ENCODE measurements at regions not wholly inside any gene's neighbourhood (a gene's known extent, or its start where the extent isn't known, plus 50 kb on each side); places are given as distances from the start of the nearest gene placed in this dataset.
A peak's percentile ranks its signal among the peaks of the same experiment; 100 is the strongest.
"Not testable (repeated sequence)": the region's sequence is repeated elsewhere in the genome, so short reads cannot be mapped to it uniquely, and the experiment has no call there.

- in situ Hi-C loops (cut with MboI; ENCODE audit: low pct_unique_long_range_greater_than_20kb, low sequenced_read_pairs), result no loop called here
- no peak for DNase-seq
These were observed 88.6 kb upstream of the XYLT1 start for GRCh38 chr16:17559394-17559793.

DNA sequence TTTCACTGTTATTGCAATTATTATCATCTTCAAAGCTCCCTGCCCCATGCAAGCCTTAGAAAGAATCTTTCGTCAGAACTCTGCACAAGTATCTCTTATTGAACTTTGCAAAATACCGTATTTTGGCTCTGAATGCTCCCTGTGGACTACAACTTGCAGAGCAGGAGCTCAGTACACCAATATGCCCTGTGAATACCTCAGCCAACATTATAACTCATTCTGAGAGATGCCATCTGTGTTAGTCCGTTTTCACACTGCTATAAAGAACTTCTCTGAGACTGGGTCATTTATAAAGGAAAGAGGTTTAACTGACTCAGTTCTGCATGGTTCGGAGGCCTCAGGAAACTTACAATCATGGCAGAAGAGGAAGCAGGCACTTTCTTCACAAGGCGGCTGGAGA, 87.2 kb upstream of the XYLT1 start:
- in situ Hi-C loops (cut with MboI; ENCODE audit: low pct_unique_long_range_greater_than_20kb, low sequenced_read_pairs), result no loop called here
- no peak for DNase-seq

GRCh38 chr16:17557480-17557879, 86.7 kb upstream of the XYLT1 start:
- DNase-seq, result no peak
- in situ Hi-C loops (cut with MboI; ENCODE audit: low pct_unique_long_range_greater_than_20kb, low sequenced_read_pairs), result no loop called here

DNA sequence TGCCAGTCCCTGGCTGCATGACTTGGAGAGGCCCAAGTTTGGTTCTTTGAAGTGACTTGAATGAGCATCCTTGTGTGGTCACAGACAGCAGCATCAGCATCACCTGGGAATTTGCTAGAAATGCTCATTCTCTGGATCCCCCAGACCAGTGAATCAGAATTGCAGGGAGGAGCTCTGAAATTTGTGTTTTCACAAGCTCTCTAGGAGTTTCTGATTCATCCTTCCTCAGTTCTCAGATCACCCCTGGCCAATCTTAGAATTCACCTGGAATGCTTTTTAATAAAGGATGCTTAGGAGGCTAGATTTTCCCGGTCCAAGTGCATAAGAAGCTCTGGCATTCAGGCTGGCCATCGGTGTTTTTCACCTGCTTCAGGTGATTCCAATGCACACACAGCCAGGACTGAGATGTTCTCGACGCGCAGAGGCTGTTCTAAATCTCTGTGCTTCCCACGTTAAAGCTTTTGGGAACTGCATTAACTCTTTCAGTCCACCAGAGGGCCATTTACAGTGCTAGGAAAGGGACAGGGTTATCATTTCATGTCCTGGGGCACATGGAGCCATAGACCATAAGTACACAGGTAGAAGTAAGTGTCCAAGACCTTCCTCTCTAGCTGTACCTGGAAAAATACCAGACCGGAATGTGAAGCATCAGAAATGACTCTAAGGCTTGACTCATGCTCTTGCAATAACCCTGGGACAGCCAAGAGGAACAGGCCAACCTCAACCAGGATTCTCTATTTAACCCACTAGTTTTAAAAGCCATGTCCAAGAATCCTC, 85.7 kb upstream of the XYLT1 start:
- peak; percentile 40 for DNase-seq
- in situ Hi-C loops (cut with MboI; ENCODE audit: low pct_unique_long_range_greater_than_20kb, low sequenced_read_pairs), result no loop called here

DNA sequence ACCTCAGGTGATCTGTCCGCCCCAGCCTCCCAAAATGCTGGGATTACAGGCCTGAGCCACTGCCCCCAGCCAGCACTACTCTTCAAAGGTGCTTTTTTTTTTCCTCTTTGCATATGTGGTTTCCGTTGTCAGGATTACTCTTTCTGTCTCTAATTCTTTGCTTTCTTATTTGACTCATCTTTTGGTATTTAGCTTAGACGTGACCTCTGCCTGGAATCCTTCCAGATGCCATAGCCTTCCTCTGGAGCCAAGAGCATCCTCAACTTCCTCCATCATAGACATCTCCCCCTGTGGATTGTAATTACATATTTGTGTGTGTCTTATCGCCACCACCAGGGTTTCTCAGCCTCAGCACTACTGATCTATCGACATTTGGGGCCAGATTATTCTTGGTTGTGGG, 84.4 kb upstream of the XYLT1 start:
- in situ Hi-C loops (cut with MboI; ENCODE audit: low pct_unique_long_range_greater_than_20kb, low sequenced_read_pairs), result no loop called here
- DNase-seq, result no peak

DNA sequence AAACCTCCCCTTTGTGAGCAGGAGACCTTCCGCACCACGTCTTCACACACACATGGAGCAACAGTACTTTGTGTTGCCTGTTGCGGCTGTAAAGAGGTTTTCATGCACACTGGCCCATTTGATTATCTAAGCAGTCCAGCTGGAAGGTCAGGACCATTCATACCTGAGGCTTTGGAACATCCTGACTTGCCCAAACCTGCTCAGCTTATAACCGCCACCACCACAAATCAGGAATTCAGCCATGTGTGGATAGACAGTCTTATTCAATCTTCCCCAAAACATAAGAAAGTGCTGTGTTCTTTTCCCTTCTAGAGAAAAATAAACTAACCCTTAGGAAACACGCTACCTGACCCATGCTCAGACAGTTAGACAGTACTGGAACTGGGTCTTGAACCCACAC, 81.6 kb upstream of the XYLT1 start:
- in situ Hi-C loops (cut with MboI; ENCODE audit: low pct_unique_long_range_greater_than_20kb, low sequenced_read_pairs), result no loop called here
- no peak for DNase-seq

- DNase-seq; in situ Hi-C loops (cut with MboI; ENCODE audit: low pct_unique_long_range_greater_than_20kb, low sequenced_read_pairs): not testable (repeated sequence)
These were observed 80.9 kb upstream of the XYLT1 start for GRCh38 chr16:17551682-17552081.

- in situ Hi-C loops (cut with MboI; ENCODE audit: low pct_unique_long_range_greater_than_20kb, low sequenced_read_pairs), result loop anchor here (25.0 kb wide), 1 partner anchor 112 kb away; no protein-coding TSS in a partner anchor
- DNase-seq, result no peak
These were observed 78.1 kb upstream of the XYLT1 start for GRCh38 chr16:17548825-17549224.

GRCh38 chr16:17544785-17545184, 74.0 kb upstream of the XYLT1 start:
- in situ Hi-C loops (cut with MboI; ENCODE audit: low pct_unique_long_range_greater_than_20kb, low sequenced_read_pairs), result loop anchor here (25.0 kb wide), 1 partner anchor 107 kb away; no protein-coding TSS in a partner anchor
- DNase-seq, result peak; percentile 8

- no peak for DNase-seq
- in situ Hi-C loops (cut with MboI; ENCODE audit: low pct_unique_long_range_greater_than_20kb, low sequenced_read_pairs), result loop anchor here (25.0 kb wide), 1 partner anchor 107 kb away; no protein-coding TSS in a partner anchor
These were observed 73.5 kb upstream of the XYLT1 start for GRCh38 chr16:17544304-17544703.

DNA sequence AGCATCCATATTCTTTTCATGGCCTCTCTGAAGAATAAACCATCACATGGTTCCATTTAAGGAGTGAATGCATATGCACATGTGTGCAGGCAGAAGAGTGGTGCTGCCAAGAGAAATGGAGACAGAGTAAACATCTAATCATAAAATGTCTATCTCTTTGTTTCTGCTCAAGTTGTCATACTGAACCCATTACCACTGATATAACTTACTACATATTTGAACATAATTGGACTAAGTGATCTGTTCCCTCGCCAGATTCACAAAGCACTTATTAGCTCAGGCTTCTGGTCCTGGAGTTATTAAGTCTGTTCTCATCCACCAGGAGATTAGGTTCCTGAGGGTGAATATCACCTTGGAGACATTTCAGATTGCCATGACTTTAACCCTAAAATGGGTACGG, 72.3 kb upstream of the XYLT1 start:
- in situ Hi-C loops (cut with MboI; ENCODE audit: low pct_unique_long_range_greater_than_20kb, low sequenced_read_pairs), result loop anchor here (25.0 kb wide), 1 partner anchor 106 kb away; no protein-coding TSS in a partner anchor
- DNase-seq, result no peak

GRCh38 chr16:17541324-17541723, 70.6 kb upstream of the XYLT1 start:
- in situ Hi-C loops (cut with MboI; ENCODE audit: low pct_unique_long_range_greater_than_20kb, low sequenced_read_pairs), result loop anchor here (25.0 kb wide), 1 partner anchor 104 kb away; no protein-coding TSS in a partner anchor
- no peak for DNase-seq

DNA sequence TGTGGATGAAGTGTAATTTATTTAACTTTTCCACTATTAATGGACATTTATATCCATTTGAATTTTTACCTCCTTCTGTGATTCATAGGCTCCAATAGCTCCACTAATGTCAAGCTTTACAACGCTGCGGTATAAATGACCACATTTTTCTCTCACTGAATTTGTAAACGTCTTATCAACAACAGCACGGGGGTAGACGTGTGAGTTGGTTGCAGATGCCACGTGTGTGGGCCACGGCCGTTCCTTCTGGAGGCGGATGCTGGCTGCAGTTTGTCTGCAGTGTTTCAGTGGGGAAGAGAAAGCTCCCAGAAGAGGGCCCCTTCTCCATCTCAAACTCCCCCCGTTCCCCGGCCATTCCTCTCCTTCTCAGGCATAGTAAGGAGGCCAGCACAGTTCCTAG, 68.2 kb upstream of the XYLT1 start:
- no peak for DNase-seq
- in situ Hi-C loops (cut with MboI; ENCODE audit: low pct_unique_long_range_greater_than_20kb, low sequenced_read_pairs), result loop anchor here (25.0 kb wide), 1 partner anchor 102 kb away; no protein-coding TSS in a partner anchor

GRCh38 chr16:17532338-17532995, 61.7 kb upstream of the XYLT1 start:
- no peak for DNase-seq
- in situ Hi-C loops (cut with MboI; ENCODE audit: low pct_unique_long_range_greater_than_20kb, low sequenced_read_pairs), result loop anchor here (25.0 kb wide), 1 partner anchor 95 kb away; no protein-coding TSS in a partner anchor

GRCh38 chr16:17529982-17530760, 59.4 kb upstream of the XYLT1 start:
- in situ Hi-C loops (cut with MboI; ENCODE audit: low pct_unique_long_range_greater_than_20kb, low sequenced_read_pairs), result loop anchor here (25.0 kb wide), 1 partner anchor 93 kb away; no protein-coding TSS in a partner anchor
- DNase-seq, result no peak

DNA sequence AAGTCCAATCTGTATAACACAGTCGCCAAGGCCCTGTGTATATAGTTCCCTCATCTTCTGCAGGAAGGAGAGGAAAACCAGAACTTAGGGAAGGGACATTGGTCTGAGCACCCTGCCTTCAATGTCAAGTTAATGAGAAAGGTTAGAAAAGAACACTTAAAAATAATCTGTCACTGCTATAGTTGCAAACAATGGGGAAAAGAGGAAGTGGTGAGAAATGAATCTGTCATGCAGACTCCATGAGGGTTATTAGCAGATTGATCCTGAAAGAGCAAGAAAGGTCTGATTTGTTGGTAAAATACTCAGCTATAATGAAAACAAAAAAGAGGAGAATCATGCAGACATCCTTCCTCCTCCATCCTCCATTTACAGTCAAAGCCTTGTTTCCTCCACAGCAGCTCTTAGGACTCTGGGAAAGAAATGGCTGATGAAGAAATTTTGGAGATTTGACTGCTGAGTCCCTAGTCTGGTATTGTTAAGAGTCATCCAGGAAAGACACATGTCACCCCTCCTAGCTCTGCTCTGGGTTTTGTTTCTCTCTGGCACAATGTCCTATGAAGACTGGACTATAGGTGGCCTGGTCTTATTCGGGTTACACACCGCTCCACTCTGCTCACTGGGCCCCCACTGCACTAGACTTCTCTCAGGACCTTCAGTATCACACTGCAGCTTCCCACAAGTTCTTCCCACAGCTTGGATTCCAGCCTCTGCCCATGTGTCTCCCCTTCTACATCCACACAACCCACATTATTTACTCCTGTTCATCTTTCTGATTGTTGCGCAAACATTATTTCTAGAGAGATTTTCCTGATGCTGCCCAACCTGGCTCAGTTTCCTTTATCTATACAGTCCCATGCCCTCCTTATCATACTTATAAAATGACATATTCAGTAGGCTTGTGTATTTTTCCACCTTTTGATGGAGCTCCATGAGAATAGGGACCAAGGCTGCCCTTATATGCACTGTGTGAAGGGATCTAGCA, 56.5 kb upstream of the XYLT1 start:
- peak; percentile 45 for DNase-seq
- in situ Hi-C loops (cut with MboI; ENCODE audit: low pct_unique_long_range_greater_than_20kb, low sequenced_read_pairs), result loop anchor here (25.0 kb wide), 1 partner anchor 90 kb away; no protein-coding TSS in a partner anchor

GRCh38 chr16:17524656-17525055, 53.9 kb upstream of the XYLT1 start:
- in situ Hi-C loops (cut with MboI; ENCODE audit: low pct_unique_long_range_greater_than_20kb, low sequenced_read_pairs), result loop anchor here (25.0 kb wide), 1 partner anchor 87 kb away; no protein-coding TSS in a partner anchor
- DNase-seq, result no peak

GRCh38 chr16:17520561-17520960, 49.8 kb upstream of the XYLT1 start:
- no peak for DNase-seq
- in situ Hi-C loops (cut with MboI; ENCODE audit: low pct_unique_long_range_greater_than_20kb, low sequenced_read_pairs), result no loop called here

Measured in KBM-7 (cell line).